ENCODE measurements at regions not wholly inside any gene's neighbourhood (a gene's known extent, or its start where the extent isn't known, plus 50 kb on each side); places are given as distances from the start of the nearest gene placed in this dataset.

GRCh38 chr4:178712486-178712885 lies 1270.2 kb upstream of the AGA start:
- no peak for DNase-seq
- no peak for TF ChIP-seq GATA1 (IDR thresholded peaks at IDR 0.05; ENCODE audit: low read depth, low read length)
- no peak for TF ChIP-seq POLR2A (IDR thresholded peaks at IDR 0.05; ENCODE audit: low read length)

- DNase-seq, result no peak
- TF ChIP-seq GATA1 (IDR thresholded peaks at IDR 0.05; ENCODE audit: low read depth, low read length) (no peak), POLR2A (IDR thresholded peaks at IDR 0.05; ENCODE audit: low read length) (no peak)
Measured at GRCh38 chr4:178738026-178738425, 1295.8 kb upstream of the AGA start.

- DNase-seq, result no peak
- TF ChIP-seq POLR2A (IDR thresholded peaks at IDR 0.05; ENCODE audit: low read length), result no peak
- TF ChIP-seq GATA1 (IDR thresholded peaks at IDR 0.05; ENCODE audit: low read depth, low read length), result no peak
Measured at GRCh38 chr4:178745203-178745602, 1303.0 kb upstream of the AGA start.

GRCh38 chr4:178752954-178753525 lies 1310.8 kb upstream of the AGA start:
- TF ChIP-seq POLR2A (IDR thresholded peaks at IDR 0.05; ENCODE audit: low read length) (no peak), GATA1 (IDR thresholded peaks at IDR 0.05; ENCODE audit: low read depth, low read length) (no peak)
- no peak for DNase-seq

GRCh38 chr4:178778496-178778895 lies 1336.3 kb upstream of the AGA start:
- TF ChIP-seq POLR2A (IDR thresholded peaks at IDR 0.05; ENCODE audit: low read length), result no peak
- DNase-seq, result no peak

GRCh38 chr4:178781779-178782178 lies 1339.5 kb upstream of the AGA start:
- DNase-seq, result no peak
- no peak for TF ChIP-seq POLR2A (IDR thresholded peaks at IDR 0.05; ENCODE audit: low read length)
- no peak for TF ChIP-seq GATA1 (IDR thresholded peaks at IDR 0.05; ENCODE audit: low read depth, low read length)

GRCh38 chr4:178784491-178784890 lies 1342.3 kb upstream of the AGA start:
- TF ChIP-seq POLR2A (IDR thresholded peaks at IDR 0.05; ENCODE audit: low read length) (no peak), GATA1 (IDR thresholded peaks at IDR 0.05; ENCODE audit: low read depth, low read length) (no peak)
- no peak for DNase-seq

- TF ChIP-seq GATA1 (IDR thresholded peaks at IDR 0.05; ENCODE audit: low read depth, low read length), result no peak
- no peak for TF ChIP-seq POLR2A (IDR thresholded peaks at IDR 0.05; ENCODE audit: low read length)
Measured at GRCh38 chr4:178789279-178789678, 1347.0 kb upstream of the AGA start.

GRCh38 chr4:178799204-178799603 lies 1357.0 kb upstream of the AGA start:
- TF ChIP-seq POLR2A (IDR thresholded peaks at IDR 0.05; ENCODE audit: low read length) (no peak), GATA1 (IDR thresholded peaks at IDR 0.05; ENCODE audit: low read depth, low read length) (no peak)
- DNase-seq, result no peak

More at GRCh38 chr4:178789279-178789678, 1347.0 kb upstream of the AGA start:
- DNase-seq, result no peak

GRCh38 chr4:178808106-178808505 lies 1365.9 kb upstream of the AGA start:
- TF ChIP-seq POLR2A (IDR thresholded peaks at IDR 0.05; ENCODE audit: low read length), result no peak
- TF ChIP-seq GATA1 (IDR thresholded peaks at IDR 0.05; ENCODE audit: low read depth, low read length), result no peak
- no peak for DNase-seq

- TF ChIP-seq GATA1 (IDR thresholded peaks at IDR 0.05; ENCODE audit: low read depth, low read length) (no peak), POLR2A (IDR thresholded peaks at IDR 0.05; ENCODE audit: low read length) (no peak)
- DNase-seq, result no peak
Measured at GRCh38 chr4:178809921-178810320, 1367.7 kb upstream of the AGA start.

GRCh38 chr4:178811356-178811755 lies 1369.1 kb upstream of the AGA start:
- TF ChIP-seq POLR2A (IDR thresholded peaks at IDR 0.05; ENCODE audit: low read length) (no peak), GATA1 (IDR thresholded peaks at IDR 0.05; ENCODE audit: low read depth, low read length) (no peak)
- DNase-seq, result no peak

- DNase-seq, result no peak
- TF ChIP-seq GATA1 (IDR thresholded peaks at IDR 0.05; ENCODE audit: low read depth, low read length) (no peak), POLR2A (IDR thresholded peaks at IDR 0.05; ENCODE audit: low read length) (no peak)
Measured at GRCh38 chr4:178812866-178813265, 1370.6 kb upstream of the AGA start.

GRCh38 chr4:178814908-178815307 lies 1372.7 kb upstream of the AGA start:
- DNase-seq, result no peak
- TF ChIP-seq POLR2A (IDR thresholded peaks at IDR 0.05; ENCODE audit: low read length), result no peak
- no peak for TF ChIP-seq GATA1 (IDR thresholded peaks at IDR 0.05; ENCODE audit: low read depth, low read length)

- TF ChIP-seq GATA1 (IDR thresholded peaks at IDR 0.05; ENCODE audit: low read depth, low read length) (no peak), POLR2A (IDR thresholded peaks at IDR 0.05; ENCODE audit: low read length) (no peak)
- no peak for DNase-seq
Measured at GRCh38 chr4:178823673-178824295, 1381.5 kb upstream of the AGA start.

Data from erythroblast (primary cell).